Renal pelvis (tissue), 1 donor: ENCODE measurements at regions not wholly inside any gene's neighbourhood (a gene's known extent, or its start where the extent isn't known, plus 50 kb on each side); places are given as distances from the start of the nearest gene placed in this dataset.

Source experiments
- DNase-seq: peaks from one replicate; pipeline ENCODE4 v3.0.0-alpha.2; 2013

- no peak for DNase-seq
Observed at GRCh38 chr10:78366663-78367411, 333.2 kb downstream of the RPS24 start.

GRCh38 chr10:78367751-78368150 is 334.1 kb downstream of the RPS24 start:
- DNase-seq = no peak

- DNase-seq = no peak
Observed at GRCh38 chr10:78371136-78371535, 337.5 kb downstream of the RPS24 start.

- no peak for DNase-seq
Observed at GRCh38 chr10:78372806-78373205, 339.1 kb downstream of the RPS24 start.

GRCh38 chr10:78374331-78375028 is 340.8 kb downstream of the RPS24 start:
- DNase-seq = no peak

GRCh38 chr10:78375854-78376785 is 342.5 kb downstream of the RPS24 start:
- no peak for DNase-seq

GRCh38 chr10:78377356-78377755 is 343.7 kb downstream of the RPS24 start:
- no peak for DNase-seq

GRCh38 chr10:78378192-78378591 is 344.5 kb downstream of the RPS24 start:
- no peak for DNase-seq

GRCh38 chr10:78381107-78381506 is 347.4 kb downstream of the RPS24 start:
- DNase-seq = no peak

GRCh38 chr10:78382047-78382446 is 348.4 kb downstream of the RPS24 start:
- DNase-seq = no peak

GRCh38 chr10:78382772-78383171 is 349.1 kb downstream of the RPS24 start:
- no peak for DNase-seq

GRCh38 chr10:78383378-78384048 is 349.9 kb downstream of the RPS24 start:
- DNase-seq = no peak

- DNase-seq = no peak
Observed at GRCh38 chr10:78384049-78384431, 350.4 kb downstream of the RPS24 start.

GRCh38 chr10:78385599-78385998 is 351.9 kb downstream of the RPS24 start:
- DNase-seq = no peak

- no peak for DNase-seq
Observed at GRCh38 chr10:78386509-78386908, 352.8 kb downstream of the RPS24 start.

- DNase-seq = no peak
Observed at GRCh38 chr10:78388331-78389050, 354.8 kb downstream of the RPS24 start.

- DNase-seq = no peak
Observed at GRCh38 chr10:78389419-78389818, 355.8 kb downstream of the RPS24 start.

GRCh38 chr10:78390051-78390450 is 356.4 kb downstream of the RPS24 start:
- no peak for DNase-seq

GRCh38 chr10:78390817-78391216 is 357.2 kb downstream of the RPS24 start:
- DNase-seq = no peak

- DNase-seq = no peak
Observed at GRCh38 chr10:78391585-78391984, 357.9 kb downstream of the RPS24 start.

- DNase-seq = no peak
Observed at GRCh38 chr10:78392197-78392596, 358.5 kb downstream of the RPS24 start.
